NCI-H446 treated with DMSO at 0.1 percent for 48 hours (cell line): ENCODE measurements at regions not wholly inside any gene's neighbourhood (a gene's known extent, or its start where the extent isn't known, plus 50 kb on each side); places are given as distances from the start of the nearest gene placed in this dataset.

Experiments
- DNase-seq: peaks from one replicate; lab custom pipeline; 2025; lab: John Stamatoyannopoulos, UW

- peak; percentile 18 for DNase-seq
Observed at GRCh38 chr11:110928391-110928790, 216.2 kb upstream of the ARHGAP20 start.

- no peak for DNase-seq
Observed at GRCh38 chr11:110921742-110922521, 209.7 kb upstream of the ARHGAP20 start.

DNA sequence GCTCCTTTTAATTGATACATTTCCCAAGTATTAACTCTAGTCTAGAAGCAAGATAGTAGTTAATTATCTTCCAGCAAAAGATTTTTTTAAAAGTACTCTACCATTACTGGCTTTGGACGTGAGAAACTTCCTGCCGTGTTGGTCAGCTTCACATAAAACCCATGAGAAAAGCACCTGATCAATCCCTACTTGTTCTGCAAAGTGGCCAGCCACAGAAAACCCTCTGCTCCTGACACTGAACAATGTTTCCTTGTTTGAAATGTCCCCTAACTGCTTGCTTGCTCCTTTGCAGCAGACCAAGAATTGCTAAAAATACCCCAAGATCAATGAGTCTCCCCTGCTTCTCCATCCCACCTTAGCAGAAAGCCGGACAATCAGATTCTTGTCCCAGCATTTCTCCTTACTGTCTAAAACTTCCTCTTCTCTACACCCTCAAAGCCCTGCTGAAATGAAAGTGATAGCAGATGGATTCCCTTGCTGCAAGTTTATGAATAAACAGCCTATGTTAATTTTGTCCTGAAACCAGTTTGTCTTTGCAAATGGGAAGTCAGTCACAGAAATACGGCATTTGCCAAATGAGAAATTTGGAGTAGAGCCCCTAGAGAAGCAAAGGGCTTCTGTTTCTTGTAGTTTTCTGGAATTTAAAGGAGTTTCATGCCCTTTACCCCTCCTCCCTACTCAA lies 207.1 kb upstream of the ARHGAP20 start:
- no peak for DNase-seq

DNA sequence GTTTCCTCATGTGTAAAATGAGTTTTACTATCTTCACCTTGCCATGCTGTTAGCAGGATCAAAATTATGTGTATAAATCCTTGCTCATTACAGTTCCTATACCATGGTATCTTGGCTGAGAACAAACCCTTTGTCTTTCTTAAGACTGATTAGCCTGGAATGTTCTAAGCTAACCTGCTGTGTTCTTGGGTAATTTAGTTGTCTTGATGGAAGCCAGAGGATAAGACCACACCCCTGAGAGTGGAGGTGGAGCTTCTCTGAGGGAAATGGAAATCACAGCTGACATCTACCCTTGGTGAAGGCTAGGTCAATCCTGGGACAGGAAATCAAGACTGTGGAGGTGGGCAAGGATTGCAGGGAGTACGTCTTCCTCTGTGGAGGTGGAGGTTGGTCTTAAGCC lies 206.1 kb upstream of the ARHGAP20 start:
- no peak for DNase-seq

GRCh38 chr11:110912437-110912836 lies 200.2 kb upstream of the ARHGAP20 start:
- DNase-seq, result no peak

- DNase-seq, result no peak
Observed at GRCh38 chr11:110910384-110910783, 198.1 kb upstream of the ARHGAP20 start.

GRCh38 chr11:110909336-110909735 lies 197.1 kb upstream of the ARHGAP20 start:
- no peak for DNase-seq

DNA sequence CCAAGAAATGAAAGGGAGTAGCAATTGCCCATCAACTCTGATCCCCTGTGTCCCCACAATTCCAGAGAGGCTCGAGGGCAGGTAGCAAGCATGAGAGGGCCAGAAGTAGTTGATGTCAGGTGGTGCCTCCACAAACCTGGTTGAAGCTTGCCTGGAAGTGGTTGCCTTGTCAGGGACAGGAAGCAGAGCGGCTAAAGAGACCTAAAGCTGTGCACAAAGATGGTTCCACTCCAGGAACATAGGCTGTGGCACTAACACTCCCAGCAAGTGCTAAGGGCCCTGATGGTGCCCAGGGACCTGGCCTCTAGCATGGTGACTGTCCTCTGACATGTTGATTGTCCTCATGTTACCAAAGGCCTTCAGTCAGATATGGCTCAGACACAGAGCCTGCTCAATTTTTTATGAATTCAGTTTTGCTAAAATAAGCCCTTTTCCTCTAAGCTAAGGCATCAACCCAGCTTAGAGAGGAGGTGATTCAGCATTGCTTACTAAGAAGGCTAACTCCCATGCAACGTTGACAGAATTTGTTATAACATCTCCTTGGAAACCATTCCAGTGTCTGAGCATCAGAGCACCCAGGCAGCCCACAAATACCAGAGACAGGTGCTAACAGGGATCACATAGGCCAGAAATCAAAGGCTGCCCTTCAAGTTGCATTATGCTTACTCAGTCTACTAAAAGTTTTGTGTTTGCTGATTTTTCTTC lies 196.3 kb upstream of the ARHGAP20 start:
- DNase-seq, result no peak

DNA sequence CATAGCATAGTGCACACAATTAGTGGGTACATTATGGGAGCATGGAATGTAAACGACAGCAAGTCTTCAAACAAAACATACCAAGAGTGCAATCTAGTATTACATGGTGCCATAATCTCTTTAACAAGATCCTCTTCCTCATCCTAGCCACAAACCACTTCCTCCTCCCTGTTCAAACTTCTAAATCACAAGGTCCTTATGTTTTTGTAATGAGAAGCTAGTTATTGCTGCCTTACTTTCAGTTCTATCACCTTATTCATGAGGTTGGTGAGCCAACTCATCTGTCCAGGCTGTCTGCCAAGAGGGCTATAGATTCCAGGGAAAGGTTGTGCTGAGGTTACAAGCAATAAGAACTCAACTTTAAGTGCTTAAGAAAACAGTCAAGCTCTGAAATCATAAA lies 195.4 kb upstream of the ARHGAP20 start:
- no peak for DNase-seq

GRCh38 chr11:110903830-110904229 lies 191.6 kb upstream of the ARHGAP20 start:
- DNase-seq, result peak; percentile 69

- no peak for DNase-seq
Observed at GRCh38 chr11:110903378-110903777, 191.1 kb upstream of the ARHGAP20 start.

DNA sequence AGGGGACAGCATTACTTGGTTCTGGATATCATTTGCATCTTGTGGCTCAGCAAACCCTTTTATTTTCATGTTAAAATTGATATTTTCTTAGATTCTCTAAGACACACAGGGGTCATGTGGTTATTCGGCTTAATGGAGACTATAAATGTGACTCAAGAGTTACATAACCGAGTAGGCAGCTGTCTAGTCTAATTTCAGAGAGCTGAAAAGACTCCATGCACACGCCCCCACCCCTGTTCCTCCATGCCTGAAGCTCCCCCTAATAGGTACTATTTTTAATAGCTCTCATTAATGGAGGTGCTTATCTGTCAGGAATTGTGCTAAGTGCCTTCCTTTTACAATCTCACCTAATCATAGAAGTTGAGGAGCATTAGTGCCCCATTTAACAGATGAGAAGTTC lies 189.2 kb upstream of the ARHGAP20 start:
- DNase-seq, result no peak

- no peak for DNase-seq
Observed at GRCh38 chr11:110900426-110900825, 188.2 kb upstream of the ARHGAP20 start.

DNA sequence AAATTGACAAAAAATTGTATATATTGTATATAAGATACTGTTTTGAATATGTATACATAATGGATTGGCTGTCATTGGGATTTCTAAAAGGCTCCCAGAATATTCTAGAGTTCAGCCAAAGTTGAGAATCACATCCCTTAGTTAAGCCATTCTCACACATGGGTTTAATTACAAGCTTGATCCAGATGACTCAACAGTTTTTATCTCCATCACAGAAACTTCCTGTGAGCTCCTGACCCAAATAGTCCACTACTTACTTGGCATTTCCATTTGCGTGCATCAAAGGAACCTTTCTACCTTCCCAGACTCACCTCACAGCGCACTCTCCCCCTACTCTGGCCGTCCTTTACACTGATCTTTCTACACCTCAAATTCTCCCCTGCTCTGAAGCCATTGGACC lies 184.8 kb upstream of the ARHGAP20 start:
- DNase-seq, result no peak

DNA sequence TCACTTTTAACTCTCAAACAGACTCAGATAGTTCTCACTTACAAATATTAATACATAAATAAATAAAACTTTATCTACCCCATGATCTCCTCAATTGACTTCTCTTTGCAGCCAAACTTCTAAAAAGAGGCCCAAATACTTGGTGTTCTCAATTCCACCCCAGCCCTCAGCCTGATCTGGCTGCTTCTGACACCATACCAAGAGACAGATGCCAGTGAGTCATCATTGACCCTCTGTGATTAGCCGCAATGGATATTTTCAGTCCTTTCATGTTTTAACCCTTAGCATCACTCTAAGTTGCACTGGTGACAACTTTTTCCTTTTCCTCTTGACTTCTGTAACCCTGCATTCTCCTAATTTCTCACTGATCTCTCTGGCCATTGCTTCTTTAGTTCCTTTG lies 184.1 kb upstream of the ARHGAP20 start:
- DNase-seq, result peak; percentile 23

GRCh38 chr11:110894224-110894623 lies 182.0 kb upstream of the ARHGAP20 start:
- DNase-seq, result no peak

DNA sequence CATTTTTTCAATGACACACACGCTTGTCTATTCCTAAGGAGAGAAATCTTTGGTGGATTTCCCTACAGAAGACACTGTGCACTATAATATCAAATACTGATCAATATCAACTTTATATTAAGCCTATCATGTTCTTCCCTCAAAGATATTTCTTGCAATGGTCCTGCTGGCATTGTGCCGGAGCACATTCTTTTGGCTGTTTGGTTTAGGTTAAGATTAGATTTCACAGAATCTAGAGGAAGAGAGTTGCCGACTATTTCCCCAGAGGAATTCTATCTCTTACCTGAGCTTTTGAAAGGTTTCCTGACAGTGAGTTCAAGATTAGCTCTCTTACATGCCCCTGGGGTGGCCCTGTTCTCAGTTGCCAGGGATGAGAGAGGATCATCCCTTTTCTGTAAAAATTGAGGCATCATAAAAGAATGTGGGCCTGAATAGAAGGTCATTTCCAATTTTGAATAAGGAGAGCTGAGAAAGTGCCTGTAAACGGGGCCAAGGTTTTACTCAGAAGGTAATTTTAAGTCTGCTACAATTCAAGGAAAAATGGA lies 180.6 kb upstream of the ARHGAP20 start:
- DNase-seq, result no peak

DNA sequence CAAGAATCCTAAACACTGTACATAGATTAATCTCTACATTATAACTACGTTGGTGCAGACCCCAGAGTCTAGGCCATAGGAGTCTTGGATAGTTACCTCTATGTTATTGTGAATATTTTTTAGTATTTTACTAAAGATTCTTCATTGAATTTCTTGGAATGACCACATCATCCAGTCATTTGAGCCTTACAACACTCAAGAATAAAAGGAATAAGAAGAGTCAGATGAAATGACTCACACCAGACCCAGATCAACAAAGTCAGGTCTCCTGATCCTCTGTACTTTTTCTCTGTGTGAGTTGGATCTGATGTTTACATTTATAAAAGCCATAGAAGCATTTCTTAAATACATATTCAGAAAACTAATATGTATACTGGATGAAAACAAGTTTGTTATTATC lies 179.2 kb upstream of the ARHGAP20 start:
- DNase-seq, result no peak

DNA sequence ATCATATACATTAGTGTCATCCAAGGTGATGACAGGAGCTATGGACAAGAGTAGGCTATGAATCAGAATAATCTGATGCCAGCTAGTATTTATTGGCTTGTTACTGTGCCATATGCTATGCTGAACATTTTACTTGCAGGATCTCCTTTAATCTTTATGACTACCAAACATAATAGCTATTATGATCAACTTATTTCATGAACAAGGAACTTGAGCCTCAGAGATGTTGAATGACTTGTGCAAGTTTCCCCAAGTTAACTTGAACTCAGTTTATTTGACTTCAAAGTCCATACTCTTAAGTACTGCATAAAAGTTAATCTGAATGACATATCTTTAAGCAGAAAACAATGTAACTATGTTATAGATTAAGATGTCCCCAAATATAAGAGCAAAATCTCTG lies 178.8 kb upstream of the ARHGAP20 start:
- no peak for DNase-seq

DNA sequence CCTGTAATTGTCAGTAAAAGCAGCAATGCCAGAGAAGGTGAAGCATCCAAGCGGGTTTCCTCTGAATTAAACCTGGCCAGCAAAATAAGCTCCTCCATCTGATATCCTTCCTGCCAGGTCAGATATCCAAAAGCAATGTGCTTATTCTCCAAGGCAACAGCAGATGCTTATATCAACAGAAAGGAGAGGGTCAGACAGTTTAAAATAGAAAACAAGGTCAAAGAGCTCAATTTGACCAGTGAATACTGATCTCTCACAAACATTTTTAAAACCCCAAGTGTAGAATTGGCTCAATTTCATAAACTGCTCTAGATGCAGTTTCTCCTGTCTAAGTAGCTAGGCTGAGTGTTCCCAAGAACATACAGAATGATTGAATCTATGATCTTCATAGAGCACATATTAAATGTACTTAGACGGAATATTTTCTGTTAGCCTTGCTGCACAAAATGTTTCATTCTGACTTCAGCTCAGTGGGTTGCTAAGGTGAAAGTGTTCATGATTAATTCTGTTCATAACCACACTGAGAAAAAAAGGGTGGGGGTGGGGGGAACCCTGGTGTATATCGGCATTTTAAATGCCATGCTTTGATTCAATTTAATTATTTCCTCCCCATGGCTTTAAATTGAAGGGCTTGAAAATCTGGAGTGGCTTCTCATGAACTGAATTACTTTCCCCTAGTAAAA lies 174.2 kb upstream of the ARHGAP20 start:
- no peak for DNase-seq

DNA sequence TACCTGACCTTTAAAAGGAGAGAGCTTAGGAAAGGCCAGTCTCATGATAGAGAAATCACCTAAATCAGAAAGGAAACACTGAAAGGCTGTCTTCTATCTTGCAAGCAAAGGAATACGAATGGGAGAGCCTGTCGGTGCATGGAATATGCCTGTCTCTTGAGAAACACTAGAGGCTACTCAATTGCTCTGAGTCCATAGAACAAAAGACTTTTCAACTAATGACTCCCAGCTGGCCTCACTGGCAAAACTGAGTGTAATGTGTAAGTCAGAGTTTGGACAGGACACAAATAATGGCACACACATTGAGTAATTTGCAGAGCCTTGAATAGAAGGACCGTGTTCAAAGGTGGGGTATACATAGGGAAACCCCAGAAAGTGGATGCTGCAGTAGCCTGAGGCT lies 171.0 kb upstream of the ARHGAP20 start:
- no peak for DNase-seq

GRCh38 chr11:110878513-110878912 lies 166.3 kb upstream of the ARHGAP20 start:
- no peak for DNase-seq
